ENCODE measurements at regions not wholly inside any gene's neighbourhood (a gene's known extent, or its start where the extent isn't known, plus 50 kb on each side); places are given as distances from the start of the nearest gene placed in this dataset.
"Not testable (repeated sequence)": the region's sequence is repeated elsewhere in the genome, so short reads cannot be mapped to it uniquely, and the experiment has no call there.

DNA sequence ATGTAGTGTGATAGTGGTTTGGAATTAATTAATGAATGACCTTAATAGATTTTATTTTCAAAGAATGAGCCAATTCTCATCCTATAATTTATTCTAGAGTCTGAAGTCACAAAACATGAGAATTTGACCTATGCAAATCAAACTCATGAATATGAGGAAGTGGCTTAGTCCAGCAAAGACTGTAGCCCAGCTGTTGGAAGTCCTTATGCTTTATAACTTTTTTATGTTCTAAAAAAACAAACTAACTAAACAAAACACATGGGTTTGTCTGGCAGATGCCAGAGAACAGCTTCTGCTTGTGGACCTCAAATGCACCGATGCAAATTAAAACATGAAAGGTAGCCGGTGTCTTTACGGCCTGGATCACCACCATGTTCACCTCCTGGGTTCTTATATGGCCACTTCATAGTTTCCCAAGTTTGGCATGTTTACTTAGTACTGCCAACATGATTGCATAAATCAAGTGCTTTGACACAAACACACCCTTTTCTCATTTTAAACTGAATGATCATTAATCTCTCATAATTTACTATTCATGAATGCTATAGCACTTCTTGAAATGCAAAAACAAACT lies 277.4 kb downstream of the PAPSS1 start:
- H3K27me3 Mint-ChIP-seq: no peaks in the 10 kb centered on the region
- Histone ChIP-seq H4K20me1 (ENCODE audit: control insufficient read depth, insufficient read depth, low read length, poor library complexity, severe bottlenecking) (no peaks in the 10 kb centered on the region), H3K4me3 (ENCODE audit: control extremely low read depth in 1 of 5, extremely low read depth in 1 of 5, insufficient read depth in 1 of 5, low read depth in 2 of 5, low read length in 4 of 5) (no peak overlapping the region), H3K36me3 (replicated peaks in 1 of 2; ENCODE audit: control extremely low read depth in 1 of 2, control insufficient read depth in 1 of 2, extremely low read depth in 1 of 2, insufficient read depth in 2 of 2, low read length in 1 of 2) (no peaks in the 10 kb centered on the region), H2AFZ (ENCODE audit: insufficient read depth, low read depth, low read length, poor library complexity, severe bottlenecking) (no peak overlapping the region), H3K9me3 (ENCODE audit: control extremely low read depth in 1 of 3, control insufficient read depth in 2 of 3, insufficient read depth in 1 of 3, low read length in 2 of 3) (peaks cover 0 to 2% (median 0%) of the 10 kb centered on the region in 3 donors), H3K4me1 (ENCODE audit: control insufficient read depth in 2 of 2, insufficient read depth in 2 of 2, low read length in 2 of 2) (no peaks in the 10 kb centered on the region), H3K9ac (ENCODE audit: low read length) (no peak overlapping the region), H3K27me3 (replicated peaks in 1 of 4; ENCODE audit: control extremely low read depth in 1 of 4, control insufficient read depth in 3 of 4, insufficient read depth in 4 of 4, low read length in 3 of 4) (no peaks in the 10 kb centered on the region), H3K27ac (ENCODE audit: low read length in 2 of 2) (no peak overlapping the region), H3K79me2 (ENCODE audit: control insufficient read depth, insufficient read depth, low read length) (no peaks in the 10 kb centered on the region), H3K4me2 (replicated peaks; ENCODE audit: low read depth, low read length, poor library complexity, severe bottlenecking) (no peak overlapping the region)
- no peaks in the 10 kb centered on the region for H3K4me1 Mint-ChIP-seq
- H3K27ac Mint-ChIP-seq: no peak overlapping the region
- ChIA-PET POLR2A (no interaction called here), CTCF (no interaction called here)
- WGBS (ENCODE audit: insufficient coverage): 95% methylated on average over 3 of the region's 3 CpGs
- no peak overlapping the region for H3K4me3 Mint-ChIP-seq
- DNase-seq (no peak), ATAC-seq (ENCODE audit: low read depth) (no peak)
- H3K9me3 Mint-ChIP-seq (ENCODE audit: insufficient read depth): no peaks in the 10 kb centered on the region
- no peak for TF ChIP-seq CTCF (IDR thresholded peaks at IDR 0.05)
- no peak for TF ChIP-seq EZH2 (IDR thresholded peaks at IDR 0.05; ENCODE audit: borderline replicate concordance, insufficient read depth, low read depth, low read length, poor library complexity, severe bottlenecking)
- intact Hi-C loops (cut with micrococcal nuclease): no loop called here

DNA sequence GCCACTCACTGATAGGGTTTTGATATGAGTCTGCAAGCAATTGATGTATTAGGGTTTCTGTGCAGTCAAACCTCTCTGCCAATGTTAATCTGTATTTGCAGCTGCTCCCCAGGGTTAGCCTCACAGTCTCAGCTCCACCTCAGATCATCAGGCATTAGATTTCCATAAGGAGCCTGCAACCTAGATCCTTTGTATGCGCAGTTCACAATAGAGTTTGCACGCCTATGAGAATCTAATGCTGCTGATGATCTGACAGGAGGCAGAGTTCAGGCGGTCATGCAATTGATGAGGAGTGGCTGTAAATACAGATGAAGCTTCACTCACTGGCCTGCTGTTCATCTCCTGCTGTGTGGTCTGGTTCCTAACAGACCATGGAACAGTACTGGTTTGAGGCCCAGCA lies 280.6 kb downstream of the PAPSS1 start:
- Histone ChIP-seq H2AFZ (ENCODE audit: insufficient read depth, low read depth, low read length, poor library complexity, severe bottlenecking) (no peak overlapping the region), H3K36me3 (replicated peaks in 1 of 2; ENCODE audit: control extremely low read depth in 1 of 2, control insufficient read depth in 1 of 2, extremely low read depth in 1 of 2, insufficient read depth in 2 of 2, low read length in 1 of 2) (no peaks in the 10 kb centered on the region), H4K20me1 (ENCODE audit: control insufficient read depth, insufficient read depth, low read length, poor library complexity, severe bottlenecking) (no peaks in the 10 kb centered on the region), H3K79me2 (ENCODE audit: control insufficient read depth, insufficient read depth, low read length) (no peaks in the 10 kb centered on the region), H3K27ac (ENCODE audit: low read length in 2 of 2) (no peak overlapping the region), H3K4me2 (replicated peaks; ENCODE audit: low read depth, low read length, poor library complexity, severe bottlenecking) (no peak overlapping the region), H3K9me3 (ENCODE audit: control extremely low read depth in 1 of 3, control insufficient read depth in 2 of 3, insufficient read depth in 1 of 3, low read length in 2 of 3) (no peaks in the 10 kb centered on the region), H3K4me3 (ENCODE audit: control extremely low read depth in 1 of 5, extremely low read depth in 1 of 5, insufficient read depth in 1 of 5, low read depth in 2 of 5, low read length in 4 of 5) (no peak overlapping the region), H3K9ac (ENCODE audit: low read length) (no peak overlapping the region), H3K27me3 (replicated peaks in 1 of 4; ENCODE audit: control extremely low read depth in 1 of 4, control insufficient read depth in 3 of 4, insufficient read depth in 4 of 4, low read length in 3 of 4) (no peaks in the 10 kb centered on the region), H3K4me1 (ENCODE audit: control insufficient read depth in 2 of 2, insufficient read depth in 2 of 2, low read length in 2 of 2) (no peaks in the 10 kb centered on the region)
- Mint-ChIP-seq H3K4me1 (no peaks in the 10 kb centered on the region), H3K9me3 (ENCODE audit: insufficient read depth) (no peaks in the 10 kb centered on the region), H3K27ac (no peak overlapping the region), H3K4me3 (no peak overlapping the region), H3K27me3 (no peaks in the 10 kb centered on the region)
- ChIA-PET CTCF (no interaction called here), POLR2A (no interaction called here)
- DNase-seq (no peak), ATAC-seq (ENCODE audit: low read depth) (no peak)
- intact Hi-C loops (cut with micrococcal nuclease): no loop called here
- TF ChIP-seq EZH2 (IDR thresholded peaks at IDR 0.05; ENCODE audit: borderline replicate concordance, insufficient read depth, low read depth, low read length, poor library complexity, severe bottlenecking) (no peak), CTCF (IDR thresholded peaks at IDR 0.05) (no peak)
- 96% methylated on average over 2 of the region's 3 CpGs for WGBS (ENCODE audit: insufficient coverage)

DNA sequence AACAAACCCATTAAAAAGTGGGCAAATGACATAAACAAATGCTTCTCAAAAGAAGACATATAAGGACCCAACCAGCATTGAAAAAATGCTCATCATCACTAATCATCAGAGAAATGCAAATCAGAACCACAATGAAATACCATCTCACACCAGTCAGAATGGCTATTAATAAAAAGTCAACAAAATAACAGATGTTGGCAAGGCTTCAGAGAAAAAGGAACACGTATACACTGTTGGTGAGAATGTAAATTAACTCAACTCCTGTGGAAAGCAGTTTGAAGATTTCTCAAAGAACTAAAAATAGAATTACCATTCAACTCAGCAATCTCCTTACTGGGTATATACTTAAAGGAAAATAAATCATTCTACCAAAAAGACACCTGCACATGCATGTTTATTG lies 283.6 kb downstream of the PAPSS1 start:
- H3K36me3 ChIP-seq (replicated peaks in 1 of 2; ENCODE audit: control extremely low read depth in 1 of 2, control insufficient read depth in 1 of 2, extremely low read depth in 1 of 2, insufficient read depth in 2 of 2, low read length in 1 of 2); H3K9me3 Mint-ChIP-seq (ENCODE audit: insufficient read depth); H3K27ac Mint-ChIP-seq; H3K27me3 Mint-ChIP-seq; DNase-seq; H3K27ac ChIP-seq (ENCODE audit: low read length in 2 of 2); H3K27me3 ChIP-seq (replicated peaks in 1 of 4; ENCODE audit: control extremely low read depth in 1 of 4, control insufficient read depth in 3 of 4, insufficient read depth in 4 of 4, low read length in 3 of 4); H3K4me3 ChIP-seq (ENCODE audit: control extremely low read depth in 1 of 5, extremely low read depth in 1 of 5, insufficient read depth in 1 of 5, low read depth in 2 of 5, low read length in 4 of 5); H3K4me2 ChIP-seq (replicated peaks; ENCODE audit: low read depth, low read length, poor library complexity, severe bottlenecking); H4K20me1 ChIP-seq (ENCODE audit: control insufficient read depth, insufficient read depth, low read length, poor library complexity, severe bottlenecking); H3K79me2 ChIP-seq (ENCODE audit: control insufficient read depth, insufficient read depth, low read length); CTCF ChIA-PET; ATAC-seq (ENCODE audit: low read depth); intact Hi-C loops (cut with micrococcal nuclease); H3K9ac ChIP-seq (ENCODE audit: low read length); H3K4me3 Mint-ChIP-seq; H3K4me1 Mint-ChIP-seq; POLR2A ChIA-PET; H3K4me1 ChIP-seq (ENCODE audit: control insufficient read depth in 2 of 2, insufficient read depth in 2 of 2, low read length in 2 of 2); H3K9me3 ChIP-seq (ENCODE audit: control extremely low read depth in 1 of 3, control insufficient read depth in 2 of 3, insufficient read depth in 1 of 3, low read length in 2 of 3); H2AFZ ChIP-seq (ENCODE audit: insufficient read depth, low read depth, low read length, poor library complexity, severe bottlenecking): not testable (repeated sequence)
- WGBS (ENCODE audit: insufficient coverage): no CpG with 5 or more reads among the region's 1 CpG

Measured in B cell (primary cell).